ENCODE measurements at regions not wholly inside any gene's neighbourhood (a gene's known extent, or its start where the extent isn't known, plus 50 kb on each side); places are given as distances from the start of the nearest gene placed in this dataset.
"Not testable (repeated sequence)": the region's sequence is repeated elsewhere in the genome, so short reads cannot be mapped to it uniquely, and the experiment has no call there.

- DNase-seq (ENCODE audit: low spot score) = no peak
- no peak for TF ChIP-seq CTCF (IDR thresholded peaks at IDR 0.05; ENCODE audit: extremely low read depth, missing control alignments)
These were observed 178.1 kb downstream of the AVL9 start for GRCh38 chr7:32673275-32673983.

- no peak for DNase-seq (ENCODE audit: low spot score)
- TF ChIP-seq CTCF (IDR thresholded peaks at IDR 0.05; ENCODE audit: extremely low read depth, missing control alignments) = no peak
These were observed 175.1 kb downstream of the AVL9 start for GRCh38 chr7:32670110-32671025.

- not testable (repeated sequence) for DNase-seq (ENCODE audit: low spot score)
These were observed 174.0 kb downstream of the AVL9 start for GRCh38 chr7:32669173-32669870.

GRCh38 chr7:32668387-32669097, 173.3 kb downstream of the AVL9 start:
- DNase-seq (ENCODE audit: low spot score) = not testable (repeated sequence)

GRCh38 chr7:32667586-32667985, 172.3 kb downstream of the AVL9 start:
- not testable (repeated sequence) for DNase-seq (ENCODE audit: low spot score)

- not testable (repeated sequence) for DNase-seq (ENCODE audit: low spot score)
These were observed 168.5 kb downstream of the AVL9 start for GRCh38 chr7:32663805-32664211.

GRCh38 chr7:32662509-32662908, 167.2 kb downstream of the AVL9 start:
- not testable (repeated sequence) for DNase-seq (ENCODE audit: low spot score)

- no peak for TF ChIP-seq CTCF (IDR thresholded peaks at IDR 0.05; ENCODE audit: extremely low read depth, missing control alignments)
- no peak for DNase-seq (ENCODE audit: low spot score)
These were observed 166.6 kb downstream of the AVL9 start for GRCh38 chr7:32661929-32662328.

GRCh38 chr7:32661501-32661900, 166.2 kb downstream of the AVL9 start:
- no peak for DNase-seq (ENCODE audit: low spot score)
- TF ChIP-seq CTCF (IDR thresholded peaks at IDR 0.05; ENCODE audit: extremely low read depth, missing control alignments) = no peak
